ENCODE measurements at regions not wholly inside any gene's neighbourhood (a gene's known extent, or its start where the extent isn't known, plus 50 kb on each side); places are given as distances from the start of the nearest gene placed in this dataset.

GRCh38 chr13:19283836-19284235 lies 102.2 kb upstream of the TUBA3C start:
- no peaks in the 10 kb centered on the region for H3K9me2 ChIP-seq (replicated peaks; ENCODE audit: insufficient read depth, low read length)

DNA sequence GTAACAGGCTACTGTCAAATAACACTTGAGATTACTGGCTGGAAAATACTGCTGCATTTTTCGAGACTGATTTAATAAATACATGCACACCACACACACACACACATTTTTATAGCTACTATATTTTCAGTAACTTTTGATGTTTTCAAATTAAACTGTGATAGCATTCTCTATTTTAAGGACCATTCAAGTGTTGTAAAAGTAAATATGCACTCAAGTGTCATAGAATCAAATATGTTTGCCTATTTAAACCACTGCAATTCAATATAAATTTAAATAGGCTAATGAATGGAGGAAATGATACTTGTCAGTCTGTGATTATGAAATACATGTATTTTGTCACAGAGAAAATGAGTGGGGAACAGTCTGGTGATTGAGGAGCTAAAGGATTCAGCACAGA lies 86.7 kb upstream of the TUBA3C start:
- no peak for DNase-seq
- no peaks in the 10 kb centered on the region for H3F3A ChIP-seq (ENCODE audit: insufficient read depth, low read length)
- no peaks in the 10 kb centered on the region for H3K27me3 ChIP-seq (replicated peaks; ENCODE audit: insufficient read depth, low read length)
- no peaks in the 10 kb centered on the region for H3K79me2 ChIP-seq (ENCODE audit: low read length)
- no peaks in the 10 kb centered on the region for H3K9me2 ChIP-seq (replicated peaks; ENCODE audit: insufficient read depth, low read length)
- H3K9me3 ChIP-seq (replicated peaks; ENCODE audit: insufficient read depth, low read length), result no peaks in the 10 kb centered on the region
- H2AFZ ChIP-seq (ENCODE audit: low read length), result no peak overlapping the region
- no peaks in the 10 kb centered on the region for H3K36me3 ChIP-seq (replicated peaks; ENCODE audit: insufficient read depth, low read length)
- H3K9ac ChIP-seq (ENCODE audit: low read length), result no peak overlapping the region
- H4K20me1 ChIP-seq (ENCODE audit: insufficient read depth, low read length), result no peaks in the 10 kb centered on the region
- no peak overlapping the region for H3K4me3 ChIP-seq (ENCODE audit: low read length)
- H3K4me2 ChIP-seq (ENCODE audit: low read depth, low read length), result no peak overlapping the region
- TF ChIP-seq EZH2phosphoT487 (IDR thresholded peaks at IDR 0.05; ENCODE audit: low read length), result no peak
- H3K27ac ChIP-seq (ENCODE audit: low read length), result no peak overlapping the region
- H3K4me1 ChIP-seq (ENCODE audit: low read length), result no peaks in the 10 kb centered on the region

More at GRCh38 chr13:19283836-19284235, 102.2 kb upstream of the TUBA3C start:
- no peak overlapping the region for H3K4me2 ChIP-seq (ENCODE audit: low read depth, low read length)
- no peaks in the 10 kb centered on the region for H4K20me1 ChIP-seq (ENCODE audit: insufficient read depth, low read length)
- no peak overlapping the region for H3K4me3 ChIP-seq (ENCODE audit: low read length)
- H2AFZ ChIP-seq (ENCODE audit: low read length), result no peak overlapping the region
- no peaks in the 10 kb centered on the region for H3K27me3 ChIP-seq (replicated peaks; ENCODE audit: insufficient read depth, low read length)
- no peak for DNase-seq
- H3K9ac ChIP-seq (ENCODE audit: low read length), result no peak overlapping the region
- H3F3A ChIP-seq (ENCODE audit: insufficient read depth, low read length), result no peaks in the 10 kb centered on the region
- TF ChIP-seq EZH2phosphoT487 (IDR thresholded peaks at IDR 0.05; ENCODE audit: low read length) (no peak), EZH2 (optimal IDR thresholded peaks at IDR 0.05; ENCODE audit: low read depth, low read length) (no peak)
- TF ChIP-seq, protein P1, sequence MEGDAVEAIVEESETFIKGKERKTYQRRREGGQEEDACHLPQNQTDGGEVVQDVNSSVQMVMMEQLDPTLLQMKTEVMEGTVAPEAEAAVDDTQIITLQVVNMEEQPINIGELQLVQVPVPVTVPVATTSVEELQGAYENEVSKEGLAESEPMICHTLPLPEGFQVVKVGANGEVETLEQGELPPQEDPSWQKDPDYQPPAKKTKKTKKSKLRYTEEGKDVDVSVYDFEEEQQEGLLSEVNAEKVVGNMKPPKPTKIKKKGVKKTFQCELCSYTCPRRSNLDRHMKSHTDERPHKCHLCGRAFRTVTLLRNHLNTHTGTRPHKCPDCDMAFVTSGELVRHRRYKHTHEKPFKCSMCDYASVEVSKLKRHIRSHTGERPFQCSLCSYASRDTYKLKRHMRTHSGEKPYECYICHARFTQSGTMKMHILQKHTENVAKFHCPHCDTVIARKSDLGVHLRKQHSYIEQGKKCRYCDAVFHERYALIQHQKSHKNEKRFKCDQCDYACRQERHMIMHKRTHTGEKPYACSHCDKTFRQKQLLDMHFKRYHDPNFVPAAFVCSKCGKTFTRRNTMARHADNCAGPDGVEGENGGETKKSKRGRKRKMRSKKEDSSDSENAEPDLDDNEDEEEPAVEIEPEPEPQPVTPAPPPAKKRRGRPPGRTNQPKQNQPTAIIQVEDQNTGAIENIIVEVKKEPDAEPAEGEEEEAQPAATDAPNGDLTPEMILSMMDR (IDR thresholded peaks at IDR 0.05; ENCODE audit: low read length), result no peak
- H3K27ac ChIP-seq (ENCODE audit: low read length), result no peak overlapping the region
- no peaks in the 10 kb centered on the region for H3K79me2 ChIP-seq (ENCODE audit: low read length)
- H3K4me1 ChIP-seq (ENCODE audit: low read length), result no peaks in the 10 kb centered on the region
- no peaks in the 10 kb centered on the region for H3K36me3 ChIP-seq (replicated peaks; ENCODE audit: insufficient read depth, low read length)
- H3K9me3 ChIP-seq (replicated peaks; ENCODE audit: insufficient read depth, low read length), result no peaks in the 10 kb centered on the region

- H3K4me3 ChIP-seq (ENCODE audit: low read length), result no peak overlapping the region
- no peaks in the 10 kb centered on the region for H3K27me3 ChIP-seq (replicated peaks; ENCODE audit: insufficient read depth, low read length)
- no peak overlapping the region for H3K9ac ChIP-seq (ENCODE audit: low read length)
Observed at GRCh38 chr13:19267746-19268145, 86.1 kb upstream of the TUBA3C start.

GRCh38 chr13:19266979-19267378 lies 85.4 kb upstream of the TUBA3C start:
- H3K36me3 ChIP-seq (replicated peaks; ENCODE audit: insufficient read depth, low read length), result no peaks in the 10 kb centered on the region
- H3K27me3 ChIP-seq (replicated peaks; ENCODE audit: insufficient read depth, low read length), result no peaks in the 10 kb centered on the region
- H3K4me2 ChIP-seq (ENCODE audit: low read depth, low read length), result no peak overlapping the region
- TF ChIP-seq EZH2 (optimal IDR thresholded peaks at IDR 0.05; ENCODE audit: low read depth, low read length) (no peak), EZH2phosphoT487 (IDR thresholded peaks at IDR 0.05; ENCODE audit: low read length) (no peak)
- TF ChIP-seq, protein P1 (IDR thresholded peaks at IDR 0.05; ENCODE audit: low read length), result no peak
- H3K9ac ChIP-seq (ENCODE audit: low read length), result no peak overlapping the region
- H4K20me1 ChIP-seq (ENCODE audit: insufficient read depth, low read length), result no peaks in the 10 kb centered on the region
- no peaks in the 10 kb centered on the region for H3K79me2 ChIP-seq (ENCODE audit: low read length)
- DNase-seq, result no peak
- H3K27ac ChIP-seq (ENCODE audit: low read length), result no peak overlapping the region
- H3K9me2 ChIP-seq (replicated peaks; ENCODE audit: insufficient read depth, low read length), result no peaks in the 10 kb centered on the region
- H3F3A ChIP-seq (ENCODE audit: insufficient read depth, low read length), result no peaks in the 10 kb centered on the region
- H3K4me3 ChIP-seq (ENCODE audit: low read length), result no peak overlapping the region
- H2AFZ ChIP-seq (ENCODE audit: low read length), result no peak overlapping the region
- no peaks in the 10 kb centered on the region for H3K9me3 ChIP-seq (replicated peaks; ENCODE audit: insufficient read depth, low read length)
- H3K4me1 ChIP-seq (ENCODE audit: low read length), result no peaks in the 10 kb centered on the region

More at GRCh38 chr13:19267746-19268145, 86.1 kb upstream of the TUBA3C start:
- Histone ChIP-seq H3K4me2 (ENCODE audit: low read depth, low read length) (no peak overlapping the region), H3F3A (ENCODE audit: insufficient read depth, low read length) (no peaks in the 10 kb centered on the region), H3K4me1 (ENCODE audit: low read length) (no peaks in the 10 kb centered on the region), H4K20me1 (ENCODE audit: insufficient read depth, low read length) (no peaks in the 10 kb centered on the region), H3K9me3 (replicated peaks; ENCODE audit: insufficient read depth, low read length) (no peaks in the 10 kb centered on the region), H3K79me2 (ENCODE audit: low read length) (no peaks in the 10 kb centered on the region), H3K36me3 (replicated peaks; ENCODE audit: insufficient read depth, low read length) (no peaks in the 10 kb centered on the region), H2AFZ (ENCODE audit: low read length) (no peak overlapping the region), H3K9me2 (replicated peaks; ENCODE audit: insufficient read depth, low read length) (no peaks in the 10 kb centered on the region), H3K27ac (ENCODE audit: low read length) (no peak overlapping the region)
- no peak for TF ChIP-seq EZH2phosphoT487 (IDR thresholded peaks at IDR 0.05; ENCODE audit: low read length)
- TF ChIP-seq EZH2 (optimal IDR thresholded peaks at IDR 0.05; ENCODE audit: low read depth, low read length), result no peak
- TF ChIP-seq, protein P1 (IDR thresholded peaks at IDR 0.05; ENCODE audit: low read length), result no peak
- DNase-seq, result no peak
